GM12892 (cell line): ENCODE measurements at regions not wholly inside any gene's neighbourhood (a gene's known extent, or its start where the extent isn't known, plus 50 kb on each side); places are given as distances from the start of the nearest gene placed in this dataset.

Experiments
- POLR2A ChIP-seq: IDR thresholded peaks from 2 replicates; pipeline ENCODE4 v1.6.1; 2011; ENCODE audit warnings: low read depth, low read length, control low read depth
- POLR2AphosphoS5 ChIP-seq: IDR thresholded peaks from 2 replicates; pipeline ENCODE4 v1.6.1; 2011; ENCODE audit warnings: low read depth, low read length, control low read depth

DNA sequence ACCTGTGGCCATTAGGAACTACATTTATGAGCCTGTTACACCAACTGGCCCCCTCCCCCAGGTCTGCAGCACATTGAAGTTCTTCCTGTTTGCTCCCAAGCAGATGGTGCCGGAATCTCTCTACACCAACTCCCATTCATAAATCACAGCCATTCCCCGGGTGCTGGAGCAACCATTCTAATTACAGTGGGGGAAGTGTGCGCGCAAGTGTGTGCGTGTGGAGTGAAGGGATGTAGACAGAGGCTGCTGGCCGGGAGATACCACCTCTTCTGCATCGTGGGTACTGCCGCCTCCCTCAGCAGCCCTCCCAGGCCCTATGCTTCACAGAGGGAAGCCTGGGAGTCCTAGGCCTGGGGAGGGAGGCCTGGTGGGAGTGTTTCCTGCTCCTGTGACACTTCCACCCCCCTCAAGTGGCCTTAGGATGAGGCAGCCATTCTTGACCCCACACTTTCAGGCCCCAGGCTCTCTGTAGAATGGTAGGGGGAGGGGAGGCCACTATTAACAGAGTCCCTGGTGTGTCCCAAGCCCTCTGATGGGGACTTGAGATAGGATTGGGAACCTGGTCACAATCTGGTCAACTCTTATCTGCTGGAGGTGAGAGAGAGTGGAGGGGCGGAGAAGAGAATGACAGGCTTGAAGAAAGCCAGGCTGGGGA lies 69.1 kb downstream of the MAGEF1 start:
- no peak for TF ChIP-seq POLR2A
- TF ChIP-seq POLR2AphosphoS5 = no peak
